Transverse colon (tissue), 4 donors: ENCODE measurements at regions not wholly inside any gene's neighbourhood (a gene's known extent, or its start where the extent isn't known, plus 50 kb on each side); places are given as distances from the start of the nearest gene placed in this dataset.

ENCODE experiments used
- CTCF ChIP-seq, 5 experiments: fragments of 200-600 bp in 3 of 5; fragments of 450-650 bp in 2 of 5; sonication (generic) in 3 of 5; IDR thresholded peaks; 1 replicate in 2 of 5; 2 replicates in 3 of 5; pipeline ENCODE4 v1.5.1; 2016 to 2017; ENCODE audit warnings: antibody characterized with exemption in 5 of 5, inconsistent platforms in 3 of 5, mild to moderate bottlenecking in 2 of 5, moderate library complexity in 1 of 5
- EP300 ChIP-seq: sonication (generic); formaldehyde crosslinking; IDR thresholded peaks from one replicate; pipeline ENCODE4 v1.6.1; 2017; ENCODE audit warnings: antibody characterized with exemption, low read depth
- POLR2A ChIP-seq: fragments of 450-650 bp; IDR thresholded peaks from one replicate; pipeline ENCODE4 v1.6.1; 2016; ENCODE audit warnings: antibody characterized with exemption, mild to moderate bottlenecking, moderate library complexity
- POLR2AphosphoS5 ChIP-seq, 3 donors: sonication (generic); formaldehyde crosslinking; IDR thresholded peaks; one replicate each; pipeline ENCODE4 v1.6.1; 2016; ENCODE audit warnings: antibody characterized with exemption in 3 of 3

- no peak for TF ChIP-seq CTCF (IDR thresholded peaks at IDR 0.05)
- TF ChIP-seq POLR2AphosphoS5 (IDR thresholded peaks at IDR 0.05), result no peak
- TF ChIP-seq EP300, result no peak
- no peak for TF ChIP-seq POLR2A
These were observed 557.7 kb upstream of the TNP1 start for GRCh38 chr2:217417536-217417935.
